ENCODE measurements at regions not wholly inside any gene's neighbourhood (a gene's known extent, or its start where the extent isn't known, plus 50 kb on each side); places are given as distances from the start of the nearest gene placed in this dataset.

- no peak for TF ChIP-seq REST (IDR thresholded peaks at IDR 0.05; ENCODE audit: low read depth)
- TF ChIP-seq ATF3 (IDR thresholded peaks at IDR 0.05): no peak
- TF ChIP-seq EZH2phosphoT487 (IDR thresholded peaks at IDR 0.05; ENCODE audit: borderline replicate concordance): no peak
- TF ChIP-seq RAD21 (IDR thresholded peaks at IDR 0.05; ENCODE audit: low read depth): no peak
- no peak for TF ChIP-seq CEBPB (IDR thresholded peaks at IDR 0.05; ENCODE audit: low read depth)
Observed at GRCh38 chr13:22618002-22618401, 562.8 kb upstream of the SGCG start (continued).

- H3K9me3 ChIP-seq (ENCODE audit: control insufficient read depth in 1 of 2, insufficient read depth in 1 of 2, low read depth in 1 of 2, low read length in 2 of 2): no peaks in the 10 kb centered on the region
- ATAC-seq: no peak
- ChIA-PET CTCF (no interaction called here), POLR2A (no interaction called here), RAD21 (ENCODE audit: low non-redundant PET in 1 of 2, low total read pairs in 2 of 2, uncharacterized antibody in 2 of 2, unreplicated experiment in 2 of 2) (no interaction called here)
- H3K9ac ChIP-seq (ENCODE audit: low read length): no peak overlapping the region
- H3K27me3 ChIP-seq (ENCODE audit: insufficient read depth, low read length): no peaks in the 10 kb centered on the region
- no peaks in the 10 kb centered on the region for H3K79me2 ChIP-seq (ENCODE audit: insufficient read depth, low read length)
- H2AFZ ChIP-seq (ENCODE audit: low read depth, low read length, poor library complexity, severe bottlenecking): no peak overlapping the region
- no peaks in the 10 kb centered on the region for H4K20me1 ChIP-seq (ENCODE audit: insufficient read depth)
- TF ChIP-seq CBX3 (IDR thresholded peaks at IDR 0.05; ENCODE audit: low read depth) (no peak), EGR1 (IDR thresholded peaks at IDR 0.05; ENCODE audit: low read depth) (no peak), SP1 (IDR thresholded peaks at IDR 0.05; ENCODE audit: low read depth) (no peak), RAD21 (IDR thresholded peaks at IDR 0.05; ENCODE audit: low read depth) (no peak), ZFX (IDR thresholded peaks at IDR 0.05) (no peak), MAX (IDR thresholded peaks at IDR 0.05) (no peak), JUND (IDR thresholded peaks at IDR 0.05) (no peak), EZH2phosphoT487 (IDR thresholded peaks at IDR 0.05; ENCODE audit: borderline replicate concordance) (no peak), EZH2 (IDR thresholded peaks at IDR 0.05) (no peak), POLR2AphosphoS5 (IDR thresholded peaks at IDR 0.05; ENCODE audit: low read depth, low read length) (no peak), YY1 (IDR thresholded peaks at IDR 0.05; ENCODE audit: extremely low read depth, insufficient replicate concordance, low read depth, low read length) (no peak), FOSL1 (IDR thresholded peaks at IDR 0.05; ENCODE audit: low read depth) (no peak), CTCF (IDR thresholded peaks at IDR 0.05 in 2 of 3, conservative IDR thresholded peaks at IDR 0.05 in 1 of 3; ENCODE audit: borderline replicate concordance in 1 of 3, insufficient read depth in 1 of 3, low read depth in 2 of 3, low read length in 2 of 3) (no peak), ELF1 (IDR thresholded peaks at IDR 0.05; ENCODE audit: borderline replicate concordance, low read depth) (no peak)
- intact Hi-C loops (cut with micrococcal nuclease): no loop called here
- H3K4me3 ChIP-seq (replicated peaks in 1 of 2; ENCODE audit: low read depth in 1 of 2, low read length in 2 of 2): no peak overlapping the region
- no peak for DNase-seq (ENCODE audit: low read depth, low spot score)
- H3K9me2 ChIP-seq (ENCODE audit: insufficient read depth): no peaks in the 10 kb centered on the region
- H3K4me2 ChIP-seq (ENCODE audit: low read length): no peak overlapping the region
- no peaks in the 10 kb centered on the region for H3K36me3 ChIP-seq (ENCODE audit: control insufficient read depth in 1 of 2, insufficient read depth in 2 of 2, low read length in 2 of 2)
- H3K4me1 ChIP-seq (ENCODE audit: control insufficient read depth in 1 of 2, insufficient read depth in 2 of 2, low read length in 2 of 2): no peaks in the 10 kb centered on the region
- no TSS peak for BruUV-seq (replicated peaks)
- no peak overlapping the region for H3K27ac ChIP-seq (ENCODE audit: low read depth, low read length)
Observed at GRCh38 chr13:22625691-22626090, 555.1 kb upstream of the SGCG start.

Data from HCT116 (cell line).